Thyroid gland (tissue), 4 donors: ENCODE measurements at regions not wholly inside any gene's neighbourhood (a gene's known extent, or its start where the extent isn't known, plus 50 kb on each side); places are given as distances from the start of the nearest gene placed in this dataset.

Source experiments
- DNase-seq, 2 donors: peaks; one replicate each; pipeline ENCODE4 v3.0.0-alpha.2; 2019
- H3K27ac ChIP-seq, 3 donors: fragments of 200-600 bp; sonication (generic); 1 replicate in 2 of 3; 2 replicates in 1 of 3; pipeline ENCODE4 v1.5.1; 2016 to 2019; ENCODE audit warnings: mild to moderate bottlenecking in 1 of 3, moderate library complexity in 1 of 3
- H3K27me3 ChIP-seq: fragments of 200-600 bp; sonication (generic); one replicate; pipeline ENCODE4 v1.5.1; 2019
- H3K36me3 ChIP-seq, 2 donors: fragments of 200-600 bp; sonication (generic); one replicate each; pipeline ENCODE4 v1.5.1; 2016 to 2019
- H3K4me1 ChIP-seq, 2 donors: fragments of 200-600 bp; sonication (generic); one replicate each; pipeline ENCODE4 v1.5.1; 2017 to 2019
- H3K4me3 ChIP-seq, 3 donors: fragments of 200-600 bp; sonication (generic); replicated peaks in 1 of 3; 1 replicate in 2 of 3; 2 replicates in 1 of 3; pipeline ENCODE4 v1.5.1; 2016; ENCODE audit warnings: mild to moderate bottlenecking in 1 of 3
- H3K9me3 ChIP-seq: fragments of 200-600 bp; sonication (generic); one replicate; pipeline ENCODE4 v1.5.1; 2017
- POLR2A ChIP-seq, 2 donors: fragments of 450-650 bp; IDR thresholded peaks; one replicate each; pipeline ENCODE4 v1.6.1; 2017; ENCODE audit warnings: antibody characterized with exemption in 2 of 2, mild to moderate bottlenecking in 2 of 2, moderate library complexity in 1 of 2
- WGBS, 2 donors: methylation state at CpG; one replicate each; pipeline ENCODE4 v1.1.5; 2017; 5-methylcytosine and 5-hydroxymethylcytosine counted together
- intact Hi-C: fragments of 100-400 bp; cut with DNase I; formaldehyde crosslinking; loops from one replicate; pipeline ENCODE4 v1.15.1; 2023
- TF ChIP-seq, protein P1 (sequence below), 6 experiments: fragments of 200-600 bp in 3 of 6; fragments of 450-650 bp in 3 of 6; sonication (generic) in 3 of 6; IDR thresholded peaks; one replicate each; pipeline ENCODE4 v1.5.1; 2016 to 2019; ENCODE audit warnings: antibody characterized with exemption in 6 of 6, mild to moderate bottlenecking in 2 of 6, inconsistent platforms in 1 of 6, moderate library complexity in 1 of 6

DNA sequence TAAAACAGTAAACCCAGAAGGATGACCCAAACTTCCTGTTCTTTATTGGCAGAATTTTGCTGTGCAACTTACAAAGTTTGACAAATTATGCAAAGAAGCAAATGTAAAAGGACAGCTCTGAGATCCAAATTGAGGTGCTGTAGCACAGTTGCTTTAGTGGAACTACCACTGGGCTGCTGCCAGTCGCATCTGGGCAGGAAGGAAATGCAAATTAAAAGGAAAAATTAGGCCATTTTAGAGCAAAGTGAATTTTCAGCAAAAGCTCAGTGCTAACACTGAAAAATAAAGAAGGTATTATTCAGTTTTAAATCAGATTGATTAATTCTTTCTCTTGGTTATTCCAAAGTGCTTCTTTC lies 104.5 kb downstream of the ZMAT3 start:
- H3K27ac ChIP-seq, result no peak overlapping the region
- H3K4me3 ChIP-seq, result no peak overlapping the region
- WGBS, 2 donors, result 30 to 39% methylated on average over 1 of the region's 1 CpG
- intact Hi-C loops, result no loop called here
- no peak for DNase-seq
- no peaks in the 10 kb centered on the region for H3K36me3 ChIP-seq
- H3K4me1 ChIP-seq, result peaks cover 8% of the 10 kb centered on the region in 2 donors
- H3K27me3 ChIP-seq, result no peaks in the 10 kb centered on the region
- no peaks in the 10 kb centered on the region for H3K9me3 ChIP-seq
- no peak for TF ChIP-seq POLR2A (IDR thresholded peaks at IDR 0.05)
- TF ChIP-seq, protein P1, sequence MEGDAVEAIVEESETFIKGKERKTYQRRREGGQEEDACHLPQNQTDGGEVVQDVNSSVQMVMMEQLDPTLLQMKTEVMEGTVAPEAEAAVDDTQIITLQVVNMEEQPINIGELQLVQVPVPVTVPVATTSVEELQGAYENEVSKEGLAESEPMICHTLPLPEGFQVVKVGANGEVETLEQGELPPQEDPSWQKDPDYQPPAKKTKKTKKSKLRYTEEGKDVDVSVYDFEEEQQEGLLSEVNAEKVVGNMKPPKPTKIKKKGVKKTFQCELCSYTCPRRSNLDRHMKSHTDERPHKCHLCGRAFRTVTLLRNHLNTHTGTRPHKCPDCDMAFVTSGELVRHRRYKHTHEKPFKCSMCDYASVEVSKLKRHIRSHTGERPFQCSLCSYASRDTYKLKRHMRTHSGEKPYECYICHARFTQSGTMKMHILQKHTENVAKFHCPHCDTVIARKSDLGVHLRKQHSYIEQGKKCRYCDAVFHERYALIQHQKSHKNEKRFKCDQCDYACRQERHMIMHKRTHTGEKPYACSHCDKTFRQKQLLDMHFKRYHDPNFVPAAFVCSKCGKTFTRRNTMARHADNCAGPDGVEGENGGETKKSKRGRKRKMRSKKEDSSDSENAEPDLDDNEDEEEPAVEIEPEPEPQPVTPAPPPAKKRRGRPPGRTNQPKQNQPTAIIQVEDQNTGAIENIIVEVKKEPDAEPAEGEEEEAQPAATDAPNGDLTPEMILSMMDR (IDR thresholded peaks at IDR 0.05), result no peak

DNA sequence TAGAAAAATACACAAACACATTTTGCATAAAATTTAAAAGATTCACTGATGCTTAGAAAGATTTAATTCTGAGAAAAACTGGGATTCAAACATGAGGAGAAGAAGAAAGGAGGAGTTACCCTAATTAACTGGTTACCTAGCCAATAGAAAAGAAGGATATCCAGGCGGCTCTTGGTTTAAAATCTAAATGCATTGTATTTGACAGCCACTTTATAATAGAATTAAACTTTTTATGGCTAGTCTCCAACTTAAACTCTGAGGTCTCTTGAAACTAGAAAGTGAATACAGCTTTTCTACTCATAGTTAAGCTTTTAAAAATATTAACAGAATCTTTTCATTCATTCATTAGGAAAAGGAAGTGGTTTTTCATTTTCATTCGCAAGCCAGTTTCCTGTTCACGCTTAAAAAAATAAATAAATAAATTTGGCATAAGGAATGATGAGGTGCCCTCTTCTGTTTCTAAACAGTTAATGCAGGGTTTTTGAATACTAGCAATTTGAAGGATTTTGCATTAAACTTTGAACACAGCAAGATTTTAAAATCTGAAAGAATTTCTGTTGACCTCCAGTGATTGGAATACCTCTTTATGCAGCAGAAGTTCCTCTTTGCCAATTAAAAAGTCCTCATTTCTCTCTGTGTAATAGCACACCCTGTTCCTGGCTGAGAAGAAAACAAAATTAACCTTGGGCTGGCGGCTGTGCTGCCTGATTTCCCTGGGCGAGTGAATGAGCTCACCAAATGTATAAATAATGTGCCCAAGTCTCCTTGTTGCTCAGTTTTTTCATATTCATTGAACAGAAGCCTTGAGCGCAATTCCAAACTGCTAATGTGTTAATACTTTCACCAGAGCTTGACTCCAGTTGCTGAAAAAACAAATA lies 105.1 kb downstream of the ZMAT3 start:
- Histone ChIP-seq H3K36me3 (no peaks in the 10 kb centered on the region), H3K4me3 (no peak overlapping the region), H3K4me1 (peaks cover 8% of the 10 kb centered on the region in 2 donors), H3K9me3 (no peaks in the 10 kb centered on the region), H3K27ac (no peak overlapping the region), H3K27me3 (no peaks in the 10 kb centered on the region)
- TF ChIP-seq, protein P1 (IDR thresholded peaks at IDR 0.05), result peak in 4 of 6 experiments; percentile 18 to 62 (median 55)
- TF ChIP-seq POLR2A (IDR thresholded peaks at IDR 0.05), result no peak
- 36 to 40% methylated on average over 6 of the region's 6 CpGs for WGBS, 2 donors
- intact Hi-C loops, result no loop called here
- DNase-seq, result no peak

DNA sequence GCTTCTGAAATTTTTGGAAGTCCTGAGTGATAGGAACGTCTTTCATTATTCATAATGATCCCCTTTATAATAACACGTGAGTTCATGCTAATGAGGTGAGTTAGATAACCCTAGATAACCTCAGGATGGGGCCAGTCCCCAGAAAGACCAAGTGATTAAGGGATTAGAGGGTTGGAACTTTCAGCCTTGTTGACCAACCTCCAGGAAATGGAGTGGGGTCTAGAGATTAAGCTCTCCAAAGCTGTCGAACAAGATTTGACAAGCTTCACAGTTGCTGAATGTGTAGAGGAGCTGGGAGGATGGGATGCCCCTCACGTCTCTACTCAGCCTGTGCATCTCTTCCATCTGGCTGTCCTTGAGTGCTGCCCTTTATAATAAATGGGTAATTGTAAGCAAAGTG lies 107.1 kb downstream of the ZMAT3 start:
- Histone ChIP-seq H3K4me1 (peaks cover 8% of the 10 kb centered on the region in 2 donors), H3K27ac (no peak overlapping the region), H3K4me3 (no peak overlapping the region), H3K27me3 (no peaks in the 10 kb centered on the region), H3K9me3 (no peaks in the 10 kb centered on the region), H3K36me3 (no peaks in the 10 kb centered on the region)
- TF ChIP-seq, protein P1 (IDR thresholded peaks at IDR 0.05), result no peak
- no peak for TF ChIP-seq POLR2A (IDR thresholded peaks at IDR 0.05)
- intact Hi-C loops, result loop anchor here (5.0 kb wide), 1 partner anchor 527 kb away; no protein-coding TSS in a partner anchor
- WGBS, 2 donors, result 45 to 48% methylated on average over 4 of the region's 4 CpGs
- DNase-seq, result no peak

DNA sequence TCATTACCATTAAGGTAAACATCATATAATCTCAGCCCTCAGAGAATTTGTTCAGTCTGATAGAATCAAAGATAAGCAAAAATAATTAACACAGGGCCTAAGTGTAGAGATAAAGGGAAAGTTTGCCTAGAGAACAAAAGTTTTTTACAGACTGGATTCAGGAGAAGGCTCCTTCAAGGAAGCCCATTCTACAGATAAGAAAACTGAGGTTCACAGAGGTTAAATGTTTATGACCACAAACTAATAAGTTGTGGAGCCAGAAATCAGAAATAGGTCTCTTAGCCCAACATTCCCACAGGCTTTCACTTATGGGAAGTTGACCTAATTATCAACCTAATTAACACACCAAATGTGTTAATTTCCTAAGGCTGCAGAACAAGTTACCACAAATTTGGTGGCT lies 110.7 kb downstream of the ZMAT3 start:
- Histone ChIP-seq H3K4me1 (no peaks in the 10 kb centered on the region), H3K27me3 (no peaks in the 10 kb centered on the region), H3K27ac (no peak overlapping the region), H3K4me3 (no peak overlapping the region), H3K9me3 (no peaks in the 10 kb centered on the region), H3K36me3 (no peaks in the 10 kb centered on the region)
- intact Hi-C loops, result loop anchor here (5.0 kb wide), 1 partner anchor 524 kb away; no protein-coding TSS in a partner anchor
- no peak for TF ChIP-seq POLR2A (IDR thresholded peaks at IDR 0.05)
- TF ChIP-seq, protein P1 (IDR thresholded peaks at IDR 0.05), result no peak
- DNase-seq, result no peak

GRCh38 chr3:178960181-178960580 lies 111.4 kb downstream of the ZMAT3 start:
- no peaks in the 10 kb centered on the region for H3K4me1 ChIP-seq
- 65 to 69% methylated on average over 3 of the region's 3 CpGs for WGBS, 2 donors
- H3K27ac ChIP-seq, result no peak overlapping the region
- H3K9me3 ChIP-seq, result no peaks in the 10 kb centered on the region
- no peaks in the 10 kb centered on the region for H3K36me3 ChIP-seq
- H3K4me3 ChIP-seq, result no peak overlapping the region
- DNase-seq, result no peak
- intact Hi-C loops, result loop anchor here (5.0 kb wide), 1 partner anchor 523 kb away; no protein-coding TSS in a partner anchor
- TF ChIP-seq POLR2A (IDR thresholded peaks at IDR 0.05), result no peak
- TF ChIP-seq, protein P1 (IDR thresholded peaks at IDR 0.05), result no peak
- no peaks in the 10 kb centered on the region for H3K27me3 ChIP-seq
